NCI-H526 (cell line): ENCODE measurements at regions not wholly inside any gene's neighbourhood (a gene's known extent, or its start where the extent isn't known, plus 50 kb on each side); places are given as distances from the start of the nearest gene placed in this dataset.
"Not testable (repeated sequence)": the region's sequence is repeated elsewhere in the genome, so short reads cannot be mapped to it uniquely, and the experiment has no call there.

Source experiments
- DNase-seq, 2 experiments: peaks; one replicate each; lab custom pipeline; 2025; lab: John Stamatoyannopoulos, UW

- no peak for DNase-seq
Measured at GRCh38 chr2:195537811-195538210, 119.2 kb upstream of the SLC39A10 start.

DNA sequence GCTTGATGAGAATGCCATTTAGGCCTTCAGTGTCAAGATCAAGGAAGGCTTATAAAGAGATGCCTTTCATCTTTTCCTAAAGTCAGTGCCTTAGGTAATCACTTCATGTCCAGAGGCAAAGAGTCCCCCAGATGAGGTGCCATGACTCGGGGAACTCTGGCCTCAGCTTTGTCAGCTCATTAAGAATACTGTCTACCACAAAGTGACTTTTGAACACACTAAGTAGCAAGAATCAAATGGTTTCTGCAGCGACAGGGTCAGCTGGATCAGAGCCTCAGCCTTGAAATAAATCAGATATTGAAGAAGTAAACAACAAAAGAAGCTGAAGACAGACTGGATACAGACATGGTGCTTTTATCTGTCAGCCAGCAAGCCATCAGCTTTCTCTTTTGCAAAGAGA, 120.1 kb upstream of the SLC39A10 start:
- DNase-seq, result no peak

DNA sequence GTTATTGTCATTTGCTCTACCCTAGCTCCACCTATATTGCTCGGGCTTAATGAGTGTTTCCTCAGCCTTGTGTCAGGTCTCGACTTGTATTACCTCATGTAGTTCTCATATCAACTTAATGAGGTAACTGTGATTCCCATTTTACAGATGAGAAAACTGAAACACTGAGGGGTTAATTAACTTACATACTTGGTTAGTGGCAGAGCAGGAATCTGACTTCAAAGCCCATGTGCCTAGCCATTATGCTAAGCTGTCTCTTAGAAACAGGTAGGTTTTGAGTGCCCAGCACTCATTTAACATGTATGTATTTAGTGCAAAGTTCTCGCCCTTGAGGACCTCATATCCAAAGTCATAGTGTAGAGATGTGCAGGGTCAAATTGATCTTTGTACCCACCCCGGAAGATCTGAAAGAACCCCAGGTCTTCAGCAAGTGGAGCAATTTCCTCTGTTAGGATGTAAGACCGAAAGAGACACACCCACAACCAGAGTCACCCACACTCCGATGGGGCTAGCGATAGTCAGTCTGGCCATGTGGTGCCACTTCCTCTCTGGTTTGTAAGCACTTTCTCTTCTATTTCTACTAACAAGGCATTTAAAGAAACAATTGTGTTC, 121.0 kb upstream of the SLC39A10 start:
- no peak for DNase-seq

- DNase-seq, result no peak
Measured at GRCh38 chr2:195534971-195535370, 122.1 kb upstream of the SLC39A10 start.

DNA sequence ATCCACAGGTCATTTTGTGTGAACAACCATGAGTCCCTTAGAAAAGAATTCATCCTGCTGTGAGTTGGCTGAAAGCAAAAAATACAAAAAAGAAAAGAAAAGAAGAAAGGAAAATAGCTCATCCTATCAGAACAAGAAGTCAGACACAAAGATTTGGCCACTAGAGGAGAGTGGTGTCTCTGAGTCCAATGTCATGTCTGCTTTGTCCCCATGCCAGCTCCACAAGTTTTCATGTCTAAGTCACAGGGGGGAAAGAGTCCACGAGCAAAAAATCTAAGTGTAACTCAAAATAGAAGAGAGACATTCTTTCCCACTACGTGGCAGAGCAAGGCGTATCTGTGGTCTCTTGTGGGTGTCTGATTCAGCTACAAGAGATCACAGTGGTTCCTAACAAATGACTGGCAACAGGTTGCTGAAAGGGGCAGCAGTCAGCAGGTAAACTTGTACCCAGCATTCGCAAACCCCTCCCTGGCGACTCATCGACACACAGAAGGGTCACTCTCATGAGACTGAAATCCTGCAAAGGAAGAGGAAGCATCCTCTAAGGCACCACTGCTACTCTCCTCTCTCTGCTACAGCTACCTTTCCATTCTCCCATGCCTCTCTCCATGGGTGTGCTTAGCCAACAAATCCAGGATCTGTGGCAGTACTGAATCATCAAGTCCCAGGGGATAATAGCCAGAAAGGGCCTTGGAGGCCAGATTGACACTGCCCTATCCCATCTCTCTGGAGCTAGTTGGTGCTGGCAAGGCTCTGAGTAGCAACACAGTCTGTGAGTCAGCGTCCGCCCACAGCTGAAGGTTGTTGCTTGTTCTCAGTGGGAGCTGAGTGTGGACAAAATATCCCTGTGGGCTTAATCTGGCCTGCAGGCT, 123.0 kb upstream of the SLC39A10 start:
- no peak for DNase-seq

- no peak for DNase-seq
Measured at GRCh38 chr2:195532628-195533271, 124.3 kb upstream of the SLC39A10 start.

DNA sequence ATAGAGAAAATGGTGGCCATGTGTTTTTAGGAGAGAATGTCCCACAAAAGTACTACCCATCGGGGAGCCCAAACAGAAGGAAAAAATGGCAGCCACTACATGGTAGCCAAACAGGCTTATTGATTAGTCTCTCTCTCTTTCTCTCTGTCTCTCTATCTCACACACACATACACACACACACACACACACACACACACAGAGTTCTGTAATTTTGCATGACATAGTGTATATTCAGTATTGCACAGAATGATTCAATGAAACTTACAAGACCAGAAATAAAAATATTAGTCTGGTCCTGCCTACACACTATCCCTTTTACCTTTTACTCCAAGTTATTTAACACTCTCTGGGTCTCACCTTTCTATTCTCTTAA, 124.8 kb upstream of the SLC39A10 start:
- no peak for DNase-seq

DNA sequence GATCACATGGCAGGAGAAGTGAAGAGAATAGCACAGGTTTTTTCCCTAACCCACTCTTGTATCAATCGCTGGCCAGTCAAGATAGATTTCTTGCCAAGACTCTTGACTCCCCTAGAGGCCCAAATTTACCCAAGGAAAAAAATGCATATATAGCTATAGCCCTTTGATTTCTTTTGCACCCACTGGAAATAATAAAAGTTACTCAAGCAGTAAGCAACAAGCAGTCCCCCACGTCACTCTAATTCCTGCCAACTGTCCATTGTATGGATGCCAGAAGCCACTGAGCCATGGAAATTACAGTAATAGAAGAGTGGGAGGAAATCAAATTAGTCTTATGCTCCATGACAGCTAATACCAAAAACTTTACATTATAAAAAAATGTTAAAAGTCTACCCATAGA, 125.3 kb upstream of the SLC39A10 start:
- DNase-seq, result no peak

- DNase-seq, result not testable (repeated sequence)
Measured at GRCh38 chr2:195523242-195523641, 133.8 kb upstream of the SLC39A10 start.

GRCh38 chr2:195521589-195521988, 135.4 kb upstream of the SLC39A10 start:
- DNase-seq, result no peak

- no peak for DNase-seq
Measured at GRCh38 chr2:195520671-195521155, 136.3 kb upstream of the SLC39A10 start.

- no peak for DNase-seq
Measured at GRCh38 chr2:195515551-195515950, 141.5 kb upstream of the SLC39A10 start.

DNA sequence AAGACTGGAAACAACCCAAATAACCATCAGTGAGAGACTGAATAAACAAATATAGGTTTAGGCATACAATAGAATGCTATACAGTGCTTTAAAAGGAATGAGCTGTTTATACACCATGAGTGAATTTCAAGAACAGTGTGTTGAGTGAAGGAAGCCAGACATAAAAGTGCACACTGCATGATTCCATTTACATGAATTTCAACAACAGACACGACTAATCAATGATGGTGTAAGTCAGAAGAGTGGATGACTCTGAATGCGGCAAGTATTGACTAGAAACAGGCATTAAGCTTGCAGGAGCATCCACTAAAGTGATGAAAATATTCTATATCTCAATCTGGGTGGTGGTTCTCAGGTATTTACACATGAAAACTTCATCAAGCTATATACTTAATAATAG, 142.7 kb upstream of the SLC39A10 start:
- no peak for DNase-seq

DNA sequence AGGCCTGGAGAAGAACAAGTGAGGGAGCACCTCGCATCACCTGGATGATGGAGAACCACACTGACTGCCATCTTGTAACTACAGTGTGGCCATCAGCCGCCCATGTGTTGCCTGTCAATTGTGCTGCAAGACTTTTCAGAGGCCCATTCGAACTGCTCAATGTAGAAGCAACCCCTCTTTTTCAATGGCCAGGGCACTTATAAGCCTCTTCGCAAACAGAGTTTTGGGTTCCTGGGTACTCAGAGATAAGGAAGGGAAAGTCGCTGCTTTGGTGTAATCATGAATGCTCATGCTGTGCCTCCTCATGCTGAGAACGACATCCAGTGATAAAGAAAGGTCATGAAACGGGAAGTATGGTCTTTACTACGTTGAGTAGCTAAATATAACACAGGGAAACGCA, 143.9 kb upstream of the SLC39A10 start:
- no peak for DNase-seq

- DNase-seq, result no peak
Measured at GRCh38 chr2:195509551-195509950, 147.5 kb upstream of the SLC39A10 start.

GRCh38 chr2:195508139-195508455, 148.9 kb upstream of the SLC39A10 start:
- DNase-seq, result no peak

GRCh38 chr2:195507447-195508138, 149.4 kb upstream of the SLC39A10 start:
- no peak for DNase-seq

DNA sequence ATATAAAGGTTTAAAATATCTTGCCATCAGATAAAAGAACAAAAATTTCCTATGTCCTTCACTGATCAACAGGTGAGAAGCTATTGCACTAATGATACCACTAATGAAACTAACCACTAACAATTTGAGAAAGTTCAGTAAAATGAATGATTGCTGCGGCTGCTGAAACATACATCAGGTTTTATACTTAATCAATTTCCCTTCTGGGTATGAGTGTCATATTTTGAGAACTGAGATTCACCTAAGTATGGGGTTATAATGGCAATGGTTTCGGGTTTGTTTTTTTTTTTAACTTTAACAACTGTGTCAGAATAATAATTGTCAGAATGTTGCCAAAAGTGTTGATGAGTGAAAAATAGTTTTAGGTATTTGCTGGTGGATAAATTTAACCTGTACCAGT, 151.3 kb upstream of the SLC39A10 start:
- no peak for DNase-seq

- DNase-seq, result no peak
Measured at GRCh38 chr2:195503208-195503607, 153.8 kb upstream of the SLC39A10 start.

- no peak for DNase-seq
Measured at GRCh38 chr2:195501746-195502145, 155.3 kb upstream of the SLC39A10 start.

DNA sequence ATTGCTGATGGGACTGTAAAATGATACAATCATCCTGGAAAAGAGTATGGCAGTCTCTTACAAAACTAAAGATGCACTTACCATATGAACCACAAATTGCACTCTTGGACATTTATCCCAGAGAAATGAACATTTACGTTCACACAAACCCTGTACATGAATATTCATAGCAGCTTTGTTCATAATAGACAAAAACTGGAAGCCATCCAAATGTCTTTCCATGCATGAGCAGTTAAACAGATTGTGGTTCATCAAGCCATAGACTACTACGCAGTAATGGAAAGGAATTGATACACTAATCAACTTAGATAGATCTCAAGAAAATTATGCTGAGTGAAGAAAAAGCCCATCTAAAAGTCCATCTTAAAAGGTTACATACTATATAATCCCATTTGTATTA, 156.1 kb upstream of the SLC39A10 start:
- no peak for DNase-seq

DNA sequence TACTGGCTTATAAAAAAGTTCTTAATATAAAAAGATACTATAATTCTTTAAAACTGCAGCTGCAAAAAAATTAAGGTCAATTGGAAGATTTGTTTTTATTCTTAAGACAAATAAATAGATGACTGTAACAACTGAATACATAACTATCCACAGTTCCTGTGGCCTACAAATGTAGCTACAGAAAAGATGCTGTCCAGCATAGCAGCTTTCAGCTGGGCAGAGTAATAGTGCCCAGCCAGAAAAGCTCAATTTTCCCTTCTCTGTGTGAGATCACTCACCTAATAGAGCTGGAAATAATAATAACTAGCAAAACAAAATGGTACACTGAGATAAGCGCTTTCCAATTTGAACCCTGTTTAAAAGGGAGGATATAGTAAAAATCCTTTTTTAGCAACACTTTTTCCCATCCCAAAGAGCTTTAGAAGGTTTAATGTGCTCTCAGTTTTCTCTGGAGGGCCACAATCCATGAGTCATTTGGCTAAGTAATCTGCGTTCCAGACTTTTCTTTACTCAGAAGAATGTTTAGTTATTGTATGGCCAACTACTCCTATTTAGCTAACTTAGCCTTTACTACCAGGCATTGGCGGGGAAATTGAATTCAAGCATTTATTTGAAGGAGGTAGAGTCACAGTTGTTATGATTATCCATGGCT, 158.1 kb upstream of the SLC39A10 start:
- DNase-seq, result no peak
